ENCODE measurements at regions not wholly inside any gene's neighbourhood (a gene's known extent, or its start where the extent isn't known, plus 50 kb on each side); places are given as distances from the start of the nearest gene placed in this dataset.

GRCh38 chr1:238071061-238071460 is 180.3 kb upstream of the ZP4 start:
- H3K27ac ChIP-seq (ENCODE audit: low read length in 2 of 2): no peak overlapping the region
- TF ChIP-seq EZH2 (IDR thresholded peaks at IDR 0.05; ENCODE audit: borderline replicate concordance, insufficient read depth, low read depth, low read length, poor library complexity, severe bottlenecking) (no peak), CTCF (IDR thresholded peaks at IDR 0.05) (no peak)
- no peak for ATAC-seq (ENCODE audit: low read depth)
- no peak overlapping the region for H3K4me3 ChIP-seq (ENCODE audit: control extremely low read depth in 1 of 5, extremely low read depth in 1 of 5, insufficient read depth in 1 of 5, low read depth in 2 of 5, low read length in 4 of 5)
- intact Hi-C loops (cut with micrococcal nuclease): no loop called here
- no peaks in the 10 kb centered on the region for H4K20me1 ChIP-seq (ENCODE audit: control insufficient read depth, insufficient read depth, low read length, poor library complexity, severe bottlenecking)
- H2AFZ ChIP-seq (ENCODE audit: insufficient read depth, low read depth, low read length, poor library complexity, severe bottlenecking): no peak overlapping the region
- H3K36me3 ChIP-seq (replicated peaks in 1 of 2; ENCODE audit: control extremely low read depth in 1 of 2, control insufficient read depth in 1 of 2, extremely low read depth in 1 of 2, insufficient read depth in 2 of 2, low read length in 1 of 2): no peaks in the 10 kb centered on the region
- Mint-ChIP-seq H3K4me3 (no peak overlapping the region), H3K4me1 (no peaks in the 10 kb centered on the region), H3K27ac (no peak overlapping the region), H3K9me3 (ENCODE audit: insufficient read depth) (peaks cover 2% of the 10 kb centered on the region), H3K27me3 (no peaks in the 10 kb centered on the region)
- CTCF ChIA-PET: no interaction called here
- H3K9me3 ChIP-seq (ENCODE audit: control extremely low read depth in 1 of 3, control insufficient read depth in 2 of 3, insufficient read depth in 1 of 3, low read length in 2 of 3): peaks cover 0 to 8% (median 0%) of the 10 kb centered on the region in 3 donors
- H3K9ac ChIP-seq (ENCODE audit: low read length): no peak overlapping the region
- WGBS (ENCODE audit: insufficient coverage): no CpG with 5 or more reads among the region's 3 CpGs
- no peak for DNase-seq
- H3K4me2 ChIP-seq (replicated peaks; ENCODE audit: low read depth, low read length, poor library complexity, severe bottlenecking): no peak overlapping the region
- H3K27me3 ChIP-seq (replicated peaks in 1 of 4; ENCODE audit: control extremely low read depth in 1 of 4, control insufficient read depth in 3 of 4, insufficient read depth in 4 of 4, low read length in 3 of 4): no peaks in the 10 kb centered on the region
- H3K4me1 ChIP-seq (ENCODE audit: control insufficient read depth in 2 of 2, insufficient read depth in 2 of 2, low read length in 2 of 2): no peaks in the 10 kb centered on the region
- POLR2A ChIA-PET: no interaction called here
- no peaks in the 10 kb centered on the region for H3K79me2 ChIP-seq (ENCODE audit: control insufficient read depth, insufficient read depth, low read length)

- no peak overlapping the region for H3K27ac ChIP-seq (ENCODE audit: low read length in 2 of 2)
- no peaks in the 10 kb centered on the region for H4K20me1 ChIP-seq (ENCODE audit: control insufficient read depth, insufficient read depth, low read length, poor library complexity, severe bottlenecking)
- no peak for ATAC-seq (ENCODE audit: low read depth)
- intact Hi-C loops (cut with micrococcal nuclease): no loop called here
- H3K79me2 ChIP-seq (ENCODE audit: control insufficient read depth, insufficient read depth, low read length): no peaks in the 10 kb centered on the region
- no peaks in the 10 kb centered on the region for H3K27me3 ChIP-seq (replicated peaks in 1 of 4; ENCODE audit: control extremely low read depth in 1 of 4, control insufficient read depth in 3 of 4, insufficient read depth in 4 of 4, low read length in 3 of 4)
- Mint-ChIP-seq H3K9me3 (ENCODE audit: insufficient read depth) (no peaks in the 10 kb centered on the region), H3K27ac (no peak overlapping the region), H3K27me3 (no peaks in the 10 kb centered on the region), H3K4me1 (no peaks in the 10 kb centered on the region), H3K4me3 (no peak overlapping the region)
- no peaks in the 10 kb centered on the region for H3K36me3 ChIP-seq (replicated peaks in 1 of 2; ENCODE audit: control extremely low read depth in 1 of 2, control insufficient read depth in 1 of 2, extremely low read depth in 1 of 2, insufficient read depth in 2 of 2, low read length in 1 of 2)
- peaks cover 0 to 6% (median 0%) of the 10 kb centered on the region in 3 donors for H3K9me3 ChIP-seq (ENCODE audit: control extremely low read depth in 1 of 3, control insufficient read depth in 2 of 3, insufficient read depth in 1 of 3, low read length in 2 of 3)
- no peak overlapping the region for H3K9ac ChIP-seq (ENCODE audit: low read length)
- ChIA-PET POLR2A (no interaction called here), CTCF (no interaction called here)
- no peak overlapping the region for H3K4me3 ChIP-seq (ENCODE audit: control extremely low read depth in 1 of 5, extremely low read depth in 1 of 5, insufficient read depth in 1 of 5, low read depth in 2 of 5, low read length in 4 of 5)
- DNase-seq: no peak
- H3K4me1 ChIP-seq (ENCODE audit: control insufficient read depth in 2 of 2, insufficient read depth in 2 of 2, low read length in 2 of 2): no peaks in the 10 kb centered on the region
- TF ChIP-seq EZH2 (IDR thresholded peaks at IDR 0.05; ENCODE audit: borderline replicate concordance, insufficient read depth, low read depth, low read length, poor library complexity, severe bottlenecking) (no peak), CTCF (IDR thresholded peaks at IDR 0.05) (no peak)
- WGBS (ENCODE audit: insufficient coverage): 91% methylated on average over 4 of the region's 4 CpGs
- H2AFZ ChIP-seq (ENCODE audit: insufficient read depth, low read depth, low read length, poor library complexity, severe bottlenecking): no peak overlapping the region
- H3K4me2 ChIP-seq (replicated peaks; ENCODE audit: low read depth, low read length, poor library complexity, severe bottlenecking): no peak overlapping the region
Measured at GRCh38 chr1:238063454-238063853, 172.7 kb upstream of the ZP4 start.

All from B cell (primary cell).